Liver (tissue), 8 donors: ENCODE measurements at regions not wholly inside any gene's neighbourhood (a gene's known extent, or its start where the extent isn't known, plus 50 kb on each side); places are given as distances from the start of the nearest gene placed in this dataset.

Source experiments
- DNase-seq: peaks from one replicate; pipeline ENCODE4 v3.0.0-alpha.2; 2017; ENCODE audit warnings: low spot score
- H3K27ac ChIP-seq, 2 donors: one replicate each; pipeline ENCODE4 v1.7.0; 2013; ENCODE audit warnings: inconsistent platforms in 2 of 2, low read length in 2 of 2, control low read depth in 1 of 2, low read depth in 1 of 2, mild to moderate bottlenecking in 1 of 2
- H3K27me3 ChIP-seq, 4 donors: one replicate each; pipeline versions ENCODE4 v1.6.1 to v1.7.0; 2013; ENCODE audit warnings: low read length in 3 of 4, inconsistent platforms in 1 of 4, mild to moderate bottlenecking in 1 of 4, moderate library complexity in 1 of 4; ENCODE audit not compliant: control insufficient read depth in 4 of 4, insufficient read depth in 4 of 4
- H3K36me3 ChIP-seq, 4 donors: one replicate each; pipeline versions ENCODE4 v1.6.1 to v1.7.0; 2013; ENCODE audit warnings: low read length in 3 of 4, mild to moderate bottlenecking in 3 of 4, low read depth in 1 of 4, moderate library complexity in 1 of 4; ENCODE audit not compliant: control insufficient read depth in 4 of 4, insufficient read depth in 3 of 4
- H3K4me1 ChIP-seq, 4 donors: one replicate each; pipeline versions ENCODE4 v1.6.1 to v1.7.0; 2013; ENCODE audit warnings: low read length in 3 of 4, mild to moderate bottlenecking in 3 of 4, moderate library complexity in 1 of 4; ENCODE audit not compliant: control insufficient read depth in 4 of 4, insufficient read depth in 4 of 4
- H3K4me3 ChIP-seq, 3 donors: one replicate each; pipeline versions ENCODE4 v1.6.1 to v1.7.0; 2013; ENCODE audit warnings: low read length in 3 of 3, control low read depth in 1 of 3, low read depth in 1 of 3, mild to moderate bottlenecking in 1 of 3
- H3K9ac ChIP-seq, 2 donors: one replicate each; pipeline ENCODE4 v1.7.0; 2013; ENCODE audit warnings: low read length in 2 of 2, mild to moderate bottlenecking in 2 of 2, moderate library complexity in 2 of 2, control low read depth in 1 of 2, low read depth in 1 of 2
- H3K9me3 ChIP-seq, 4 donors: one replicate each; pipeline versions ENCODE4 v1.6.1 to v1.7.0; 2013; ENCODE audit warnings: low read length in 3 of 4; ENCODE audit not compliant: control insufficient read depth in 4 of 4
- ATF3 ChIP-seq: IDR thresholded peaks from 2 replicates; pipeline ENCODE4 v1.6.1; 2016; ENCODE audit warnings: antibody characterized with exemption
- CTCF ChIP-seq: fragments of 150-350 bp; IDR thresholded peaks from 2 replicates; pipeline ENCODE4 v1.5.1; 2017; ENCODE audit warnings: improper control_type of control experiment, low read depth, low read length; ENCODE audit not compliant: missing input control
- EGR1 ChIP-seq, 2 donors: IDR thresholded peaks; 2 replicates each; pipeline ENCODE4 v1.6.1; 2016 to 2018; ENCODE audit warnings: antibody characterized with exemption in 2 of 2, low read depth in 2 of 2
- FOXA1 ChIP-seq: IDR thresholded peaks from 2 replicates; pipeline ENCODE4 v1.6.1; 2016; ENCODE audit warnings: antibody characterized with exemption
- FOXA2 ChIP-seq: IDR thresholded peaks from 2 replicates; pipeline ENCODE4 v1.6.1; 2016; ENCODE audit warnings: antibody characterized with exemption
- GABPA ChIP-seq, 2 donors: IDR thresholded peaks in 1 of 2; conservative IDR thresholded peaks in 1 of 2; 2 replicates each; pipeline ENCODE4 v1.6.1; 2016; ENCODE audit warnings: antibody characterized with exemption in 2 of 2, mild to moderate bottlenecking in 1 of 2, moderate library complexity in 1 of 2
- HNF4A ChIP-seq, 2 donors: conservative IDR thresholded peaks; 2 replicates each; pipeline ENCODE4 v1.6.1; 2016; ENCODE audit warnings: antibody characterized with exemption in 2 of 2, mild to moderate bottlenecking in 2 of 2
- HNF4G ChIP-seq: IDR thresholded peaks from 2 replicates; pipeline ENCODE4 v1.6.1; 2016; ENCODE audit warnings: antibody characterized with exemption
- JUND ChIP-seq, 2 donors: IDR thresholded peaks; 2 replicates each; pipeline ENCODE4 v1.6.1; 2016; ENCODE audit warnings: antibody characterized with exemption in 2 of 2
- MAX ChIP-seq: IDR thresholded peaks from 2 replicates; pipeline ENCODE4 v1.6.1; 2016; ENCODE audit warnings: antibody characterized with exemption
- NR2F2 ChIP-seq: IDR thresholded peaks from 2 replicates; pipeline ENCODE4 v1.6.1; 2016; ENCODE audit warnings: antibody characterized with exemption
- RAD21 ChIP-seq, 2 donors: IDR thresholded peaks; 2 replicates each; pipeline ENCODE4 v1.6.1; 2016; ENCODE audit warnings: antibody characterized with exemption in 2 of 2, mild to moderate bottlenecking in 2 of 2
- REST ChIP-seq: IDR thresholded peaks from 2 replicates; pipeline ENCODE4 v1.6.1; 2016; ENCODE audit warnings: antibody characterized with exemption, mild to moderate bottlenecking
- RXRA ChIP-seq, 2 donors: IDR thresholded peaks; 2 replicates each; pipeline ENCODE4 v1.6.1; 2017 to 2018; ENCODE audit warnings: antibody characterized with exemption in 2 of 2, mild to moderate bottlenecking in 1 of 2
- SP1 ChIP-seq: IDR thresholded peaks from 2 replicates; pipeline ENCODE4 v1.6.1; 2018; ENCODE audit warnings: antibody characterized with exemption, mild to moderate bottlenecking
- TAF1 ChIP-seq: conservative IDR thresholded peaks from 2 replicates; pipeline ENCODE4 v1.6.1; 2016; ENCODE audit warnings: antibody characterized with exemption, mild to moderate bottlenecking
- YY1 ChIP-seq: IDR thresholded peaks from 2 replicates; pipeline ENCODE4 v1.6.1; 2016; ENCODE audit warnings: antibody characterized with exemption, mild to moderate bottlenecking
- ZBTB33 ChIP-seq: IDR thresholded peaks from 2 replicates; pipeline ENCODE4 v1.6.1; 2016; ENCODE audit warnings: antibody characterized with exemption
- WGBS: extraction: QIAGEN DNeasy Blood & Tissue Kit; methylation state at CpG from one replicate; pipeline ENCODE4 v1.1.7; 2013; 5-methylcytosine and 5-hydroxymethylcytosine counted together
- donor health status: healthy.
- donor health status: healthy.
- donor health status: healthy.
- donor health status: healthy.
- donor health status: healthy.

- no peaks in the 10 kb centered on the region for H3K4me1 ChIP-seq
- no peak overlapping the region for H3K9ac ChIP-seq
- no peak overlapping the region for H3K4me3 ChIP-seq
- WGBS = 23% methylated on average over 1 of the region's 1 CpG
- no peak for TF ChIP-seq HNF4A (conservative IDR thresholded peaks at IDR 0.05)
- TF ChIP-seq RAD21 (IDR thresholded peaks at IDR 0.05) = no peak
- TF ChIP-seq FOXA2 = no peak
- TF ChIP-seq MAX = no peak
- TF ChIP-seq TAF1 = no peak
- no peak for TF ChIP-seq FOXA1
- no peak for TF ChIP-seq REST
- no peak for TF ChIP-seq SP1
- TF ChIP-seq JUND (IDR thresholded peaks at IDR 0.05) = no peak
- no peak for TF ChIP-seq ZBTB33
- no peak for TF ChIP-seq RXRA (IDR thresholded peaks at IDR 0.05)
- TF ChIP-seq ATF3 = no peak
- TF ChIP-seq GABPA (IDR thresholded peaks at IDR 0.05 in 1 of 2, conservative IDR thresholded peaks at IDR 0.05 in 1 of 2) = no peak
- TF ChIP-seq EGR1 (IDR thresholded peaks at IDR 0.05; ENCODE audit: low read depth in 2 of 2) = no peak
- no peak for TF ChIP-seq HNF4G
- no peak for TF ChIP-seq CTCF
- no peak for TF ChIP-seq NR2F2
- no peak for TF ChIP-seq YY1
- H3K27me3 ChIP-seq = no peaks in the 10 kb centered on the region
- no peak overlapping the region for H3K27ac ChIP-seq
- H3K36me3 ChIP-seq = no peaks in the 10 kb centered on the region
- no peak for DNase-seq
- H3K9me3 ChIP-seq = no peaks in the 10 kb centered on the region
Observed at GRCh38 chr2:51825823-51826222, 793.9 kb upstream of the NRXN1 start.

- Histone ChIP-seq H3K27me3 (no peaks in the 10 kb centered on the region), H3K36me3 (no peaks in the 10 kb centered on the region), H3K4me1 (no peaks in the 10 kb centered on the region), H3K9me3 (no peaks in the 10 kb centered on the region), H3K4me3 (no peak overlapping the region), H3K27ac (no peak overlapping the region), H3K9ac (no peak overlapping the region)
- TF ChIP-seq RAD21 (IDR thresholded peaks at IDR 0.05) = no peak
- no peak for TF ChIP-seq TAF1
- TF ChIP-seq CTCF = no peak
- TF ChIP-seq EGR1 (IDR thresholded peaks at IDR 0.05; ENCODE audit: low read depth in 2 of 2) = no peak
- no peak for TF ChIP-seq HNF4G
- TF ChIP-seq JUND (IDR thresholded peaks at IDR 0.05) = no peak
- TF ChIP-seq GABPA (IDR thresholded peaks at IDR 0.05 in 1 of 2, conservative IDR thresholded peaks at IDR 0.05 in 1 of 2) = no peak
- TF ChIP-seq ZBTB33 = no peak
- TF ChIP-seq FOXA2 = no peak
- no peak for TF ChIP-seq YY1
- no peak for TF ChIP-seq HNF4A (conservative IDR thresholded peaks at IDR 0.05)
- no peak for TF ChIP-seq ATF3
- TF ChIP-seq FOXA1 = no peak
- TF ChIP-seq RXRA (IDR thresholded peaks at IDR 0.05) = no peak
- no peak for DNase-seq
Observed at GRCh38 chr2:51813247-51813646, 781.3 kb upstream of the NRXN1 start.
